CD14-positive monocyte (primary cell): ENCODE measurements at regions not wholly inside any gene's neighbourhood (a gene's known extent, or its start where the extent isn't known, plus 50 kb on each side); places are given as distances from the start of the nearest gene placed in this dataset.

Experiments used
- DNase-seq, 3 donors: peaks; one replicate each; pipeline ENCODE4 v3.0.0-alpha.2; 2011 to 2022
- H2AFZ ChIP-seq: 2 replicates; pipeline ENCODE4 v1.6.0; 2012; ENCODE audit warnings: mild to moderate bottlenecking, low read depth, low read length, inconsistent platforms; ENCODE audit not compliant: insufficient read depth, poor library complexity, severe bottlenecking
- H3K27ac ChIP-seq, 2 donors: 1 replicate in 1 of 2; 2 replicates in 1 of 2; pipeline ENCODE4 v1.5.1; 2012 to 2013; ENCODE audit warnings: low read length in 2 of 2, control low read depth in 1 of 2, inconsistent platforms in 1 of 2, low read depth in 1 of 2, mild to moderate bottlenecking in 1 of 2
- H3K27me3 ChIP-seq, 2 donors: one replicate each; pipeline versions ENCODE4 v1.6.0 to v1.6.1; 2011 to 2013; ENCODE audit warnings: low read length in 2 of 2; ENCODE audit not compliant: control insufficient read depth in 2 of 2, insufficient read depth in 2 of 2
- H3K36me3 ChIP-seq, 2 donors: replicated peaks in 1 of 2; 1 replicate in 1 of 2; 2 replicates in 1 of 2; pipeline versions ENCODE4 v1.5.1 to v1.6.1; 2012 to 2013; ENCODE audit warnings: low read length in 2 of 2, control low read depth in 1 of 2, inconsistent platforms in 1 of 2, mild to moderate bottlenecking in 1 of 2; ENCODE audit not compliant: insufficient read depth in 2 of 2, control insufficient read depth in 1 of 2
- H3K4me1 ChIP-seq, 2 donors: 1 replicate in 1 of 2; 2 replicates in 1 of 2; pipeline versions ENCODE4 v1.5.1 to v1.6.1; 2012 to 2013; ENCODE audit warnings: low read length in 2 of 2, control low read depth in 1 of 2, inconsistent platforms in 1 of 2, mild to moderate bottlenecking in 1 of 2, moderate library complexity in 1 of 2; ENCODE audit not compliant: insufficient read depth in 2 of 2, control insufficient read depth in 1 of 2
- H3K4me2 ChIP-seq: replicated peaks from 2 replicates; pipeline ENCODE3; 2012; ENCODE audit warnings: low read length, moderate library complexity, mild to moderate bottlenecking; ENCODE audit not compliant: poor library complexity, severe bottlenecking; ENCODE audit errors: extremely low read depth
- H3K4me3 ChIP-seq, 3 experiments: fragments of 200-600 bp in 1 of 3; sonication (generic) in 1 of 3; replicated peaks in 1 of 3; 1 replicate in 2 of 3; 2 replicates in 1 of 3; pipeline ENCODE4 v1.5.1; 2011 to 2013; ENCODE audit warnings: low read length in 3 of 3, mild to moderate bottlenecking in 3 of 3, control low read depth in 2 of 3, low read depth in 2 of 3, inconsistent platforms in 1 of 3, moderate library complexity in 1 of 3
- H3K79me2 ChIP-seq: 2 replicates; pipeline ENCODE4 v1.6.0; 2012; ENCODE audit warnings: mild to moderate bottlenecking, control low read depth, inconsistent platforms, low read length, moderate library complexity; ENCODE audit not compliant: insufficient read depth
- H3K9ac ChIP-seq: 2 replicates; pipeline ENCODE4 v1.6.0; 2017; ENCODE audit warnings: low read length, mild to moderate bottlenecking; ENCODE audit not compliant: insufficient read depth, poor library complexity, severe bottlenecking
- H3K9me3 ChIP-seq, 2 donors: replicated peaks in 1 of 2; 1 replicate in 1 of 2; 2 replicates in 1 of 2; pipeline versions ENCODE4 v1.5.1 to v1.6.1; 2012 to 2013; ENCODE audit warnings: low read length in 2 of 2, control low read depth in 1 of 2; ENCODE audit not compliant: control insufficient read depth in 1 of 2, insufficient read depth in 1 of 2
- H4K20me1 ChIP-seq: 2 replicates; pipeline ENCODE4 v1.6.0; 2012; ENCODE audit warnings: mild to moderate bottlenecking, low read length, control low read depth, moderate library complexity; ENCODE audit not compliant: insufficient read depth
- H3K27ac Mint-ChIP-seq, 7 donors: one replicate each; pipeline ENCODE4 v1.8.0; 2020; ENCODE audit warnings: mild to moderate bottlenecking in 7 of 7, mixed read lengths in 7 of 7, moderate library complexity in 6 of 7, inconsistent platforms in 2 of 7
- H3K27me3 Mint-ChIP-seq, 3 donors: one replicate each; pipeline ENCODE4 v1.8.0; 2021 to 2022; ENCODE audit warnings: low read depth in 3 of 3, mild to moderate bottlenecking in 3 of 3, mixed read lengths in 3 of 3, moderate library complexity in 3 of 3, inconsistent platforms in 1 of 3
- H3K36me3 Mint-ChIP-seq, 2 donors: one replicate each; pipeline ENCODE4 v1.8.0; 2020; ENCODE audit warnings: mixed read lengths in 2 of 2, inconsistent platforms in 1 of 2, mild to moderate bottlenecking in 1 of 2
- H3K4me1 Mint-ChIP-seq: one replicate; pipeline ENCODE4 v1.8.0; 2020; ENCODE audit warnings: mild to moderate bottlenecking, mixed read lengths
- H3K4me3 Mint-ChIP-seq, 2 donors: one replicate each; pipeline ENCODE4 v1.8.0; 2020; ENCODE audit warnings: mild to moderate bottlenecking in 2 of 2, mixed read lengths in 2 of 2, moderate library complexity in 1 of 2
- H3K9me3 Mint-ChIP-seq, 7 donors: one replicate each; pipeline ENCODE4 v1.8.0; 2020 to 2022; ENCODE audit warnings: mixed read lengths in 7 of 7, mild to moderate bottlenecking in 6 of 7, moderate library complexity in 6 of 7, inconsistent platforms in 2 of 7
- CTCF ChIP-seq: fragments of 200-600 bp; IDR thresholded peaks from one replicate; pipeline ENCODE4 v1.8.0; 2022; ENCODE audit warnings: antibody characterized with exemption, mild to moderate bottlenecking
- WGBS: methylation state at CpG from one replicate; pipeline ENCODE4 v1.1.5; 2013; ENCODE audit warnings: missing lambda C conversion rate; ENCODE audit not compliant: insufficient coverage; 5-methylcytosine and 5-hydroxymethylcytosine counted together
- intact Hi-C, 2 donors: fragments of 100-400 bp; cut with micrococcal nuclease; formaldehyde crosslinking; loops; one replicate each; pipeline versions ENCODE4 v1.15.0 to v1.15.1; 2023

DNA sequence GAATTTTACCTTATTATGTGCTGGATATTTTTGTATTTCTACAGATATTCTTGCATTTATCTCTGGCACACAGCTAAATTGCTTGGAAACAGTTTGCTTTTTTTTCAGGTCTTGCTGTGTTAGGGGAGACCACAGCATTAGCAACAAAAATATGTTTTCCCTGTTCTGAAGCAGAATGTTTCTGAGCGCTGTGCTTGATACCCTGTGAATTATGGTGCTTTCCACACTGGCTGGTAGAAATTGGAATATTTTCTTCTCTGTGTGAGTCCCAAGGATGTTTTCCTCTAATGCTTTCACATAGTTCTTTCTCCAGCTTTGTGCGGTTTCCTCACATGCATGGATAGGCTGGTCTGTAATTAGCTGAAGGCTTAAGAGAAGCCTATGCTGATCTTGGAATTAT, 651.6 kb upstream of the IGFBP3 start:
- no peaks in the 10 kb centered on the region for H3K4me1 ChIP-seq
- H4K20me1 ChIP-seq, result no peaks in the 10 kb centered on the region
- no peak overlapping the region for H3K4me2 ChIP-seq
- Mint-ChIP-seq H3K27me3 (no peaks in the 10 kb centered on the region), H3K4me3 (no peak overlapping the region), H3K27ac (no peak overlapping the region), H3K36me3 (no peaks in the 10 kb centered on the region), H3K9me3 (peaks cover 2 to 19% (median 8%) of the 10 kb centered on the region in 7 donors), H3K4me1 (no peaks in the 10 kb centered on the region)
- H3K36me3 ChIP-seq, result no peaks in the 10 kb centered on the region
- TF ChIP-seq CTCF, result no peak
- intact Hi-C loops, result no loop called here
- H3K4me3 ChIP-seq, result no peak overlapping the region
- no peak for DNase-seq
- H3K9me3 ChIP-seq, result peaks cover 8 to 21% of the 10 kb centered on the region in 2 donors
- H3K27ac ChIP-seq, result no peak overlapping the region
- H3K9ac ChIP-seq, result no peak overlapping the region
- no peak overlapping the region for H2AFZ ChIP-seq
- H3K27me3 ChIP-seq, result no peaks in the 10 kb centered on the region
- no peaks in the 10 kb centered on the region for H3K79me2 ChIP-seq
- WGBS, result no CpG with 5 or more reads among the region's 2 CpGs

- Histone ChIP-seq H3K27ac (no peak overlapping the region), H3K4me3 (no peak overlapping the region), H3K9me3 (peaks cover 7 to 21% of the 10 kb centered on the region in 2 donors), H3K4me1 (no peaks in the 10 kb centered on the region), H3K36me3 (no peaks in the 10 kb centered on the region), H2AFZ (no peak overlapping the region), H3K4me2 (no peak overlapping the region), H4K20me1 (no peaks in the 10 kb centered on the region), H3K79me2 (no peaks in the 10 kb centered on the region), H3K27me3 (no peaks in the 10 kb centered on the region), H3K9ac (no peak overlapping the region)
- TF ChIP-seq CTCF, result no peak
- Mint-ChIP-seq H3K9me3 (peaks cover 2 to 22% (median 8%) of the 10 kb centered on the region in 7 donors), H3K4me3 (no peak overlapping the region), H3K4me1 (no peaks in the 10 kb centered on the region), H3K27me3 (no peaks in the 10 kb centered on the region), H3K27ac (no peak overlapping the region), H3K36me3 (no peaks in the 10 kb centered on the region)
- 83% methylated on average over 1 of the region's 5 CpGs for WGBS
- intact Hi-C loops, result no loop called here
- DNase-seq, result no peak
Measured at GRCh38 chr7:46571996-46572395, 650.9 kb upstream of the IGFBP3 start.
